ENCODE measurements at regions not wholly inside any gene's neighbourhood (a gene's known extent, or its start where the extent isn't known, plus 50 kb on each side); places are given as distances from the start of the nearest gene placed in this dataset.

DNA sequence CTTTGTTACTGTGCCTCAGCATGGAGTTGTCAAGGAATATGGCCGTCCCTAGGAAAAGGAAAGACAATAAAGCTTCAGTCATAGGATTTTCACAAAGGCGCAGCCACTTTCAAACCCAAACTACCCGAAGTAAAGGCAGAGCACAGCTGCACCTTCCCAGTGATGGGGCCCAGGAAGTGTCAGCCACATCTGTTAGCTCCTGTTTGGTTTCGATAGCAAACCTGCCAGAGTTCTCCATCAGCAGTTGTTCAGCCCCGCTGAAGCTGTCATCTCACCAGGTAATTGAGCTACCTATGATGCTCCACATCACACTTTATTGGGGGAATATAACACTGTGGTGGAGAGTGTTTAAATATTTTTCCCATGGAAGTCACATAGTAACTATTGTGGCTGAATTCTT lies 80.7 kb downstream of the LRATD1 start:
- TF ChIP-seq, protein P1, sequence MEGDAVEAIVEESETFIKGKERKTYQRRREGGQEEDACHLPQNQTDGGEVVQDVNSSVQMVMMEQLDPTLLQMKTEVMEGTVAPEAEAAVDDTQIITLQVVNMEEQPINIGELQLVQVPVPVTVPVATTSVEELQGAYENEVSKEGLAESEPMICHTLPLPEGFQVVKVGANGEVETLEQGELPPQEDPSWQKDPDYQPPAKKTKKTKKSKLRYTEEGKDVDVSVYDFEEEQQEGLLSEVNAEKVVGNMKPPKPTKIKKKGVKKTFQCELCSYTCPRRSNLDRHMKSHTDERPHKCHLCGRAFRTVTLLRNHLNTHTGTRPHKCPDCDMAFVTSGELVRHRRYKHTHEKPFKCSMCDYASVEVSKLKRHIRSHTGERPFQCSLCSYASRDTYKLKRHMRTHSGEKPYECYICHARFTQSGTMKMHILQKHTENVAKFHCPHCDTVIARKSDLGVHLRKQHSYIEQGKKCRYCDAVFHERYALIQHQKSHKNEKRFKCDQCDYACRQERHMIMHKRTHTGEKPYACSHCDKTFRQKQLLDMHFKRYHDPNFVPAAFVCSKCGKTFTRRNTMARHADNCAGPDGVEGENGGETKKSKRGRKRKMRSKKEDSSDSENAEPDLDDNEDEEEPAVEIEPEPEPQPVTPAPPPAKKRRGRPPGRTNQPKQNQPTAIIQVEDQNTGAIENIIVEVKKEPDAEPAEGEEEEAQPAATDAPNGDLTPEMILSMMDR (IDR thresholded peaks at IDR 0.05; ENCODE audit: control insufficient read depth, extremely low read depth, insufficient read depth) = no peak
- DNase-seq (ENCODE audit: low read depth) = no peak
- no peak overlapping the region for H3K4me3 ChIP-seq (ENCODE audit: low read depth, low read length)

DNA sequence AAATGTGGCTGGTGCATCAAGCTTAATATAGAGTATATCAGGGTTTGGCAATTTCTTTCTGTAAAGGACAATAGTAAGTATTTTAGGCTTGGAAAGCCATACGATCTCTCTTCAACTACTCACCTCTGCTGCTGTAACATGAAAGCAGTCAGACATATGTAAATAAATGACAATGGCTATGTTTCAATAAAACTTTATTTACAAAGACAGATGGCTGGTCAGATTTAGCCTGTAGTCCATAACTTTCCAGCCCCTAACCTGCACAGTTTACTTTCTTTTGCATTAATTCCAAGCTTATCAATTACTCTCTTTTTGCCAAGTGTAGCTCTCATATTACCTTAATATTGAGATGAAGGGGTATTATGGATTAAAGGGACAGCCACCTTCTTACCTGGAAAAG lies 83.1 kb downstream of the LRATD1 start:
- no peak overlapping the region for H3K4me3 ChIP-seq (ENCODE audit: low read depth, low read length)
- TF ChIP-seq, protein P1 (IDR thresholded peaks at IDR 0.05; ENCODE audit: control insufficient read depth, extremely low read depth, insufficient read depth) = no peak
- DNase-seq (ENCODE audit: low read depth) = no peak

DNA sequence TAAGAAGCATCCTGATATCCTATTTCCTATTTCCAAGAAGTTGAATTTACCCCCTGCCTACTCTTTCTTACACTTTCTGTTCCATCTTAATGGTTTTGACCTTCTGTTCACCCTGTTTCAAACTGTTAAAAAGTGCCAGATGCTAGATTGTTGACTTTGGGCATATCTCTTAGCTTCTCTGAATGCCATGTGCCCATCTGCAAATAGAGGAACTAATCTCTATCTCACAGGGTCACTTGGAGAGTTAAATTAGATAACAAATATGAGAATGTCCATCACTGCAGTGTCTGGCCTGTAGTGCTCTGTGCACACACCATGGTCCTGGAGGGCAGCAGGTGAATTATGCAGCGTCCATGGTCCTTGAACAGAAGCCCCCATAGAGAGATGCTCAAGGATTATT lies 83.8 kb downstream of the LRATD1 start:
- TF ChIP-seq, protein P1 (IDR thresholded peaks at IDR 0.05; ENCODE audit: control insufficient read depth, extremely low read depth, insufficient read depth) = no peak
- no peak for DNase-seq (ENCODE audit: low read depth)
- no peak overlapping the region for H3K4me3 ChIP-seq (ENCODE audit: low read depth, low read length)

- TF ChIP-seq, protein P1 (IDR thresholded peaks at IDR 0.05; ENCODE audit: control insufficient read depth, extremely low read depth, insufficient read depth) = no peak
- H3K4me3 ChIP-seq (ENCODE audit: low read depth, low read length) = no peak overlapping the region
- DNase-seq (ENCODE audit: low read depth) = no peak
Measured at GRCh38 chr2:14717131-14717530, 84.6 kb downstream of the LRATD1 start.

- no peak for DNase-seq (ENCODE audit: low read depth)
- H3K4me3 ChIP-seq (ENCODE audit: low read depth, low read length) = no peak overlapping the region
- TF ChIP-seq, protein P1 (IDR thresholded peaks at IDR 0.05; ENCODE audit: control insufficient read depth, extremely low read depth, insufficient read depth) = no peak
Measured at GRCh38 chr2:14720319-14720718, 87.8 kb downstream of the LRATD1 start.

GRCh38 chr2:14720739-14721138 lies 88.2 kb downstream of the LRATD1 start:
- no peak overlapping the region for H3K4me3 ChIP-seq (ENCODE audit: low read depth, low read length)
- TF ChIP-seq, protein P1 (IDR thresholded peaks at IDR 0.05; ENCODE audit: control insufficient read depth, extremely low read depth, insufficient read depth) = no peak
- no peak for DNase-seq (ENCODE audit: low read depth)

GRCh38 chr2:14722904-14723570 lies 90.5 kb downstream of the LRATD1 start:
- TF ChIP-seq, protein P1 (IDR thresholded peaks at IDR 0.05; ENCODE audit: control insufficient read depth, extremely low read depth, insufficient read depth) = 0 out of 2 replicates have a peak, but pooled peaks have one; percentile 3
- H3K4me3 ChIP-seq (ENCODE audit: low read depth, low read length) = no peak overlapping the region
- no peak for DNase-seq (ENCODE audit: low read depth)
